ENCODE measurements at regions not wholly inside any gene's neighbourhood (a gene's known extent, or its start where the extent isn't known, plus 50 kb on each side); places are given as distances from the start of the nearest gene placed in this dataset.

DNA sequence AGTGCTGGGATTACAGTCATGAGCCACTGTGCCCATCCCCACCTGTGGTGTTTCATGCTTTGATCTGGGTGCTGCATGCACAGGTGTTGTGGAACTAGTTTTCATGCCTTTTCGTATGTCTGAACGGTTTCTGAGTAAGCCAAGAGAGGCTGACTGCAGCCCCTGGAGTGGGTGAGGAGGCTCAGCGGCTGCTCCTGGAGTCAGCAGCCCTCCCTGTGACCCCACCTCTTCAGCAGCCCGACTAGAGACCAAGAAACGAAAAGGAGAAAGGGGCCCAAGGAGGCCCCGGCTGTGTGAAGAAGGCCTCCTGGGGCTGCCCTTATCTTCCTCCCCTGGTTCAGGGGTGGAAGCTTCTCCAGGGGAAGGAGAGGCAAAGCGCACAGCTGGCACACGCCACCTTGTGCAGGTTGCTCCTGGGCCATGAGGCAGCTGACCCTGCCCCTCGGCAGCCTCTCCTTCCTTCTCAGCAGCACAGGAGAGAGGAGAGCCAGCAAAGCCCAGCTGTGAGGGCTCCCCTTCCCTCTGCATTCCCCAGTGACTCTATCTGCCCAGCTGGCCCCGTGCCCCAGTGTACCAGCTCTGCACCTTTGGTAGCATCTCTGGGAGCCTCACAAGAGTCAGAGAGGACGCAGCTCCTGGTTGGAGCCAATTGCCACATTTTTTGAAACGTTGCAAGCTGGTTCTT lies 182.5 kb upstream of the HS6ST1 start:
- Mint-ChIP-seq H3K4me1 (ENCODE audit: low read depth) (no peaks in the 10 kb centered on the region), H3K9me3 (no peaks in the 10 kb centered on the region), H3K36me3 (ENCODE audit: low read depth) (no peaks in the 10 kb centered on the region), H3K27ac (no peak overlapping the region), H3K4me3 (no peak overlapping the region), H3K27me3 (ENCODE audit: low read depth) (peaks cover 5% of the 10 kb centered on the region)
- intact Hi-C loops (cut with micrococcal nuclease), result no loop called here
- no peak for DNase-seq
- CTCF ChIA-PET, result no interaction called here

DNA sequence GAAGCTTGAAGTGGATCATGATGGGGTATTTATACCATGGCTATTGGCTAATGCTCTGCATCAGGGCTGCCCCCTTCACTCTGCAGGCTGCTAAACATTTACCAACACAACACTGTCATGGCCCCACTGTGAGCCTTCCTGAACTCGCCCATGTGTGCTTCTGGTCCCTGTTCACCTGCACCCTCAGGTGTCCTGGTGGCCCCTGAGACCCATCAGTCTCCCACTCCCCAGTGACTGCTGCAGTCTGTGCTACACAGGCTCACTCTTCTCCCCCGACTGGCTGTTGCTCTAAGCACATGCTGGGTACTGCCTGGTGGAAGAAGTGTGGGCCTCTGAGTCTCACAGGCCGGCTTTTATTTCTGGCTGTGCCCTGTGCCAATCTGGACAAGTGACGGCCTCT lies 183.0 kb upstream of the HS6ST1 start:
- Mint-ChIP-seq H3K4me3 (no peak overlapping the region), H3K27ac (no peak overlapping the region), H3K4me1 (ENCODE audit: low read depth) (no peaks in the 10 kb centered on the region), H3K36me3 (ENCODE audit: low read depth) (no peaks in the 10 kb centered on the region), H3K9me3 (no peaks in the 10 kb centered on the region), H3K27me3 (ENCODE audit: low read depth) (peaks cover 5% of the 10 kb centered on the region)
- intact Hi-C loops (cut with micrococcal nuclease), result no loop called here
- CTCF ChIA-PET, result no interaction called here
- no peak for DNase-seq

DNA sequence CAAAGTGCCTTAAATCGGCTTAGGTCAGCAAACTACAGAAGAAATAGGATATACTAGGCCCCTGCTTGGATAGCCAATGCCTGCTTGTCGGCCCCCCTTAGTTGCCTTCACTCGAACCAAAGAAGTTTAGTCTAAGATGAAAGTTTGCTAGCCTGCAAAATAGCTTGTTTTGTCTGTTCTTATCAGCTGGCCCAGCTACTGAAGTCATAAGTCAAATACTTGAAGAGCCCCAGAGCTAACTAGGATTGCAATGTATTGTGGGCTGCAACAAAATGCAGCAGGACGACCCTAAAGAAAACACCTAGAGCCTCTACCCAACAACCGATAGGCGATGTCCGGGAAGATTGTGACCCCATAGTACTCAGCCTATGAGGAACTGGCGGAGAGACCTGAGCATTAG lies 183.5 kb upstream of the HS6ST1 start:
- CTCF ChIA-PET, result no interaction called here
- no peaks in the 10 kb centered on the region for H3K4me1 Mint-ChIP-seq (ENCODE audit: low read depth)
- peaks cover 5% of the 10 kb centered on the region for H3K27me3 Mint-ChIP-seq (ENCODE audit: low read depth)
- H3K4me3 Mint-ChIP-seq, result no peak overlapping the region
- no peaks in the 10 kb centered on the region for H3K36me3 Mint-ChIP-seq (ENCODE audit: low read depth)
- no peak overlapping the region for H3K27ac Mint-ChIP-seq
- DNase-seq, result no peak
- intact Hi-C loops (cut with micrococcal nuclease), result no loop called here
- no peaks in the 10 kb centered on the region for H3K9me3 Mint-ChIP-seq

DNA sequence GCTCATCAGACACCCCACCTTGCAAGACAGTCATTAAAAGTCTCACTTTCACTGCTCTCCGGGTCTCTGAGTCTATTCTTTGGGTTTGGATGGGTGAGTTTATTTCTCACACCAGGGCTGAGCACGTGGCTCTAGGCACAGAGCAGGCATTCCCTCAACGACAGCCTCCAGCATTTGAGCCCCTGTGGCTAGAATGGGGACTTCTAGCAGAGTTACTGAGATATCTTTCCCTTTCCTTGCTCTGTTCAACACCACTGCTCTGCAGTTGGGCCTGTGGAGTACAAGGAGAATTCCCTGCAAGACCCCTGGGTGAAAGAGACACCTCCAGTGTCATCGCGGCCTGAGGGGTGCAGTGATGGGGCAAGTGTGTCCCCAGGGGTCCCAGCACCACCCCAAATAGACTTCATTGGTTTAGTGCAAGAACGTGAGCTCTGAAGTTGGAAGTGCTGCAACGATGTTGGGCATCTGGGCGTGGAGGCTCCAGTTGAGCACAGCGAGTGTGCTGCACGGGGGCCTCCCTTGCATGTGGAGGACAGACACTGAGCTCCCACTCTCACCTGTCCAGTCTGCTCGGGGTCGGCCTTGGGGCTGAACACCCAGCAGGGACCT lies 184.1 kb upstream of the HS6ST1 start:
- H3K27me3 Mint-ChIP-seq (ENCODE audit: low read depth), result peaks cover 5% of the 10 kb centered on the region
- no peaks in the 10 kb centered on the region for H3K9me3 Mint-ChIP-seq
- CTCF ChIA-PET, result no interaction called here
- H3K27ac Mint-ChIP-seq, result no peak overlapping the region
- intact Hi-C loops (cut with micrococcal nuclease), result no loop called here
- no peaks in the 10 kb centered on the region for H3K4me1 Mint-ChIP-seq (ENCODE audit: low read depth)
- no peak for DNase-seq
- no peak overlapping the region for H3K4me3 Mint-ChIP-seq
- no peaks in the 10 kb centered on the region for H3K36me3 Mint-ChIP-seq (ENCODE audit: low read depth)

DNA sequence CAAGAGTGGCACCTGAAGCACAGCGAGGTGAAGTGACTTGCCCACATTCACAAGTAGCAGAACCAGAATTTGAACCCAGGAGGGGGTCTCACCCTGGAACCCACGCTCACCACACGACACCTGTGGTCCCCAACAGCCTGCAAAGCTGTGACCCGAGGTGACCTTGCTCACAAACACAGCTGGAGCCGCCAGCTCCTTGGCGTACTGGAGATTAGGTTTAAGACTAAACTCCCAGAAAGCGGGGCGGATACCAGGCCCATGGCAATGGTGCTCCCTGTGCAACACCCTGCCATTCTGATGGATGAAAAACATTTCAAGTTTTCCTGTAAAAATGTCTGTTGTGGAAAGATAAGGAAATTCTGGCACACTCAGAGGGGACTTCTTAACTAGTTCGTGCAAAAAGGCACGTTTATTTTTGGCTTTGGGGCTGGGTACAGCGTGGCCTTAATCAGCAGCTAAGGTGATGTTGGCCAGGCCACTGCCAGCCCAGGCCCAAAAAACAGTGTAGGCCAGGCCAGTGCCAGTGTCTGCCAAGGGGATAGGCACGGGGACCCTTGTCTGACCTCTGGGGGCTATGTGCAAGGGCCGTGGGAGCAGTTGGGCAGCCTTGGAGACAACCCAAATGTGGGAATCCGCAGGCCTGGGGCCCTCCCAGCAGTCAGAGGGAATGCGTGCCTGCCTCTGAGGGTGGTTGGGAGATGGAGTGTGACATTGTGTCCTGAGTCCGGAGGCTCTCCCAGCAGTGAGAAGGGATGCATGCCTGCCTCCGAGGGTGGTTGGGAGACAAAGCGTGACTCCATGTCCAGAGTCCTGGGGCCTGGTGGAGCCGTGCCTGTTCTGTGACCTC lies 185.0 kb upstream of the HS6ST1 start:
- H3K9me3 Mint-ChIP-seq, result no peaks in the 10 kb centered on the region
- H3K36me3 Mint-ChIP-seq (ENCODE audit: low read depth), result no peaks in the 10 kb centered on the region
- DNase-seq, result no peak
- intact Hi-C loops (cut with micrococcal nuclease), result no loop called here
- H3K4me1 Mint-ChIP-seq (ENCODE audit: low read depth), result no peaks in the 10 kb centered on the region
- H3K27me3 Mint-ChIP-seq (ENCODE audit: low read depth), result peaks cover 3% of the 10 kb centered on the region
- H3K4me3 Mint-ChIP-seq, result no peak overlapping the region
- no peak overlapping the region for H3K27ac Mint-ChIP-seq
- CTCF ChIA-PET, result no interaction called here

DNA sequence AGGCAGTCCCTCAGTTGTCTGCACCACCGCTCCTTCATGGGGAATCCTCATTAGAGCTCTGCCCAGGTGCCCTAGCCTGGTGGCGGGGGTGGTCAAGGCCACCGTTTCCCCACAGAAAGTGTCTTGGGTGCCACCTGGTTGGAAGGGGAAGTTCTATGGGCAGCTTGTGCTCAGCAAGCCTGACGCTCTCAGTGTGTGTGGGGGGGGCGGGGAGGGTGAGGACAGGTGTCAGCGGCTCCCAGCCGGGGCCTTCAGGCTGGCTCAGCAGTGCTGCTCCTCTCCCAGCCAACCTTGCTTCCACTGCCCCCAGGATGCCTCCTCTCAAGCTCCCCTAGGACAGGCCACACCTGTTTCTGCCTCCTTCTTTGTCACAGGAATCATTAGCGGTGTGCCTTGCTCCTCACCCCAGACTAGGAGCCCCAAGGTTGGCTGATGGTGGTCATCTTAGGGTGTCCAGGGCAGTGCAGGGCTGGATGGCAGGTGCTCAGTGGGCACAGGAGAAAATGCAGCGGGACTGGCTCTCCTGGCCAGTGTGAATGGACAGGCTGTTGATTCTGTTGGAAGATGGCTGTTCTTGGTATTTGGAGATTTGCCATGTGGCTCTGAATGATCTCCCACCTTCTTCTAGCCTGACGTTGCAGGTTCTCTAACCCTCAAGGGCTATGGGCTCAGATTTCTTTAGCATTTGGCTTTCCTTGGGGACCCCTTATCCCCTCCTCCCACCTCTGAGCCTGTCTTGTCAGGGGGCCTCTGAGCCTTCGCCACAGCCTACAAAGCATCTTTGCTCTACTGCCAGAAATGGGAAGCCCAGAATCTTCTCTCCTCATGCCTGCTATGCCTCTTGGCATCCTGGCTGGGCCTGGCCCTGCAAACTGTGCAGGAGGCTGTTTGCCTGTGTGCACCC lies 185.8 kb upstream of the HS6ST1 start:
- CTCF ChIA-PET, result no interaction called here
- H3K9me3 Mint-ChIP-seq, result no peaks in the 10 kb centered on the region
- H3K27ac Mint-ChIP-seq, result no peak overlapping the region
- DNase-seq, result no peak
- no peaks in the 10 kb centered on the region for H3K4me1 Mint-ChIP-seq (ENCODE audit: low read depth)
- no peak overlapping the region for H3K4me3 Mint-ChIP-seq
- H3K27me3 Mint-ChIP-seq (ENCODE audit: low read depth), result peaks cover 3% of the 10 kb centered on the region
- intact Hi-C loops (cut with micrococcal nuclease), result no loop called here
- H3K36me3 Mint-ChIP-seq (ENCODE audit: low read depth), result no peaks in the 10 kb centered on the region

DNA sequence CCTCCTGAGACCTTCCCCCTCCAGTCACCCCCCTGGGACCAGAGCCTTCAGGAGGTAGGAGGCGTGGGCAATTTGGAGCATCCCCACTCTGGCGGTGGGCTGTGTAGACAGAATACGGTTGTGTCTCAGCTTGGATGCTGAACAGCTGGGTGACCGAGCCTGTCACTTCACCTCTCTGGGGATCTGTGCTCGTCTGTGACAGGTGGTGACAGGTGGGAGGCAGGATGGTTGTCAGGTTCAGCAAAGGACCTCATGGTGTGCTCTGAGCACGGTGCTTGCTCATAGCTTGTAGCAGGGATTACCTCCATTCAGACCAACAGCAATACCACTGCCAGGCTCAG lies 186.5 kb upstream of the HS6ST1 start:
- intact Hi-C loops (cut with micrococcal nuclease), result no loop called here
- Mint-ChIP-seq H3K4me1 (ENCODE audit: low read depth) (no peaks in the 10 kb centered on the region), H3K27me3 (ENCODE audit: low read depth) (peaks cover 3% of the 10 kb centered on the region), H3K9me3 (no peaks in the 10 kb centered on the region), H3K4me3 (no peak overlapping the region), H3K27ac (no peak overlapping the region), H3K36me3 (ENCODE audit: low read depth) (no peaks in the 10 kb centered on the region)
- DNase-seq, result no peak
- CTCF ChIA-PET, result no interaction called here

DNA sequence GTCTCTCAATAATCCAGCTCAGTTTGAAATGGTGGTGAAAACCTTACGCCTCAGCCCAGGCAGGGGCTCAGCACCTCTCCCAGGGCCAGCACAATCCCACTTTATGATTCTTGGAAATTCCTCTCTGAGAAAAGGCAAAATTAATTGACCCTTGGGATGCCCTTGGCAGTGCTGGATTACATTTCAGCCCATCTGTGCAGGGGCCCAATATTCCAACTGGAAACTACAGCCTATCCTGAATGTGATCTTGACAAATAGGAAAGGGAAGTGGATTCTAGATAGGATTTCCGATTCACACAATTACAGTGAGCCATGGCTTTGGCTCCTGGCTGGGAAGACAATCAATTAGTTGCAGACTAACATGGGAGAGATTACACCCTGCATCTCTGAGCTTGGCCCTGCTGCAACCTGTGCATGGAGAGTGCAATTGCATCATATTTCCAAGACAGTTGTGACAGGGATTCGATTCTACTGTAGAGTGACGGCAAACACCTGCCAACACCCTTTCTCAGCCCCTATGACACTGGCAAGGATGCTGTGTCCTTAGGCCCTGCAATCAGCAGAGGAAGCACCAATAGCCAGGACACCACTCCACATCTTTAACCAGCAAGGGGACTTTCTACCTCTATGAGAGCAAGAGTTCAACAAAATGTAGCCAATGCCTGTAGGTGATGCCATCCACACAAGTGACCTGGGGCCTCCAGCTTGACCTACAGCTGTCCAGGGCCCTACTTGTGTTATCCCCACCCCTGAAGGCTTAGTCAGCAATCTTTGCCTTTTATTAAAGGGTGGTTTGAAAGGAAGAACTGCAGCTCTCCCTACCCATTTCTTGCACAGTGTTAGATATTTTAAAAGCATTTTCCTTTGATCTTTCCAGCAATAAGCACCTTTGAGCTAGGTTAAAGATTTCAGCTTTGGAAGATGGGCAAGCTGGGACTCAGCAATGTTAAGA lies 187.2 kb upstream of the HS6ST1 start:
- CTCF ChIA-PET, result no interaction called here
- Mint-ChIP-seq H3K27ac (no peak overlapping the region), H3K4me3 (no peak overlapping the region), H3K36me3 (ENCODE audit: low read depth) (no peaks in the 10 kb centered on the region), H3K4me1 (ENCODE audit: low read depth) (no peaks in the 10 kb centered on the region), H3K9me3 (no peaks in the 10 kb centered on the region), H3K27me3 (ENCODE audit: low read depth) (peaks cover 3% of the 10 kb centered on the region)
- intact Hi-C loops (cut with micrococcal nuclease), result no loop called here
- no peak for DNase-seq

DNA sequence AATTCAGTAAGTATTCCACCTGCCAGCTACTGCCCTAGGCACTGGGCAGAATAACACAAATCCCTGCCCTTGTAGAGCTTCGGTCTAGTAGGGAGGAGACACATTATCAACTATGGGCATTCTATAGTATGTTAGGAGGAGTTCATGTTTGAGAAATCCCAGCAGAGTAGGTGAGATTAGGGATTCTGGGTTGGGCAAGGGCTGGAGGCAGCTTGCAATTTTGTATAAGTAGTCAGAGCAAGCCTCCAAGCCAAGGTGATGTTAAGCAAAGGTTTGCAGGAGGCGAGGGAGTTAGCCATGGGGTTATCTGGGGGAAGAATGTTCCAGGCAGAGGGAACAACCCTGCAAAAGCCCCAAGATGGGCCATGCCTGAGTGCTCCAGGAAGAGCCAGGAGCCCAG lies 187.9 kb upstream of the HS6ST1 start:
- no peaks in the 10 kb centered on the region for H3K36me3 Mint-ChIP-seq (ENCODE audit: low read depth)
- no peaks in the 10 kb centered on the region for H3K4me1 Mint-ChIP-seq (ENCODE audit: low read depth)
- peaks cover 3% of the 10 kb centered on the region for H3K27me3 Mint-ChIP-seq (ENCODE audit: low read depth)
- CTCF ChIA-PET, result no interaction called here
- no peak overlapping the region for H3K4me3 Mint-ChIP-seq
- intact Hi-C loops (cut with micrococcal nuclease), result no loop called here
- H3K9me3 Mint-ChIP-seq, result no peaks in the 10 kb centered on the region
- DNase-seq, result no peak
- H3K27ac Mint-ChIP-seq, result no peak overlapping the region

DNA sequence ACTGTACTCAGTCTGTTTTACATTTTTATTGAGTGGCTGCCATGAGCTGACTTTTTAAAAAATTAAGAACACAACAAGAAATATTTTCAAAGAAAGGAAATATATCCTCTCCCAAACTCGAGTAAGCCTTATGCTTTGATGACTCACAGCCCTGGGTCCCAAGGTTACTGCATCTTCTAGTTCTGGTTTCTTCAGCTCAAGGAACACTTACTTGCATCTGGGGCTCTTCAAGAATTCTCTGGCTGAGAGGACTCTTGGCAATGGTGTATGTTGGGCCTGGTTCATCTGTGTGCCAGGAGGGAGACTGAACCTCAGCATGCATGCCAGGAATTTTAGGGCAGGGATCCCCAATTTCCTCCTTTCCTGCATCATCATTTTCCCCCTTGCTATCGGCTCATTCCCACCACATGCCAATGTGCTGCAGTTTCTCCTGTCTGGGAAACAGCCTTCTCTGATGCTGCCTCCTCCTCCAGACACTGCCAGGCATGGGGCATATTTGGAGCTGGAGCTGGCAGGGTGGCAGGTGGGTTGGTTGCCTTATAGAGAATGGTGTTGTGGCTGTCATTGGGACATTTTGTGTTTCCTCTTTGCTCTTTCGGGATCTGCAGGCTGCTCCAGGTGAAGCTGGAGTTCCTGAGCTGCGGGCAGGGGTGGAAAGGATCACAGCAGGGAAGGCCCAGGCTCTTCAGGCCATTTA lies 192.2 kb upstream of the HS6ST1 start:
- Mint-ChIP-seq H3K27me3 (ENCODE audit: low read depth) (no peaks in the 10 kb centered on the region), H3K4me1 (ENCODE audit: low read depth) (no peaks in the 10 kb centered on the region), H3K27ac (no peak overlapping the region), H3K9me3 (no peaks in the 10 kb centered on the region), H3K36me3 (ENCODE audit: low read depth) (no peaks in the 10 kb centered on the region), H3K4me3 (no peak overlapping the region)
- intact Hi-C loops (cut with micrococcal nuclease), result no loop called here
- CTCF ChIA-PET, result no interaction called here
- DNase-seq, result no peak

DNA sequence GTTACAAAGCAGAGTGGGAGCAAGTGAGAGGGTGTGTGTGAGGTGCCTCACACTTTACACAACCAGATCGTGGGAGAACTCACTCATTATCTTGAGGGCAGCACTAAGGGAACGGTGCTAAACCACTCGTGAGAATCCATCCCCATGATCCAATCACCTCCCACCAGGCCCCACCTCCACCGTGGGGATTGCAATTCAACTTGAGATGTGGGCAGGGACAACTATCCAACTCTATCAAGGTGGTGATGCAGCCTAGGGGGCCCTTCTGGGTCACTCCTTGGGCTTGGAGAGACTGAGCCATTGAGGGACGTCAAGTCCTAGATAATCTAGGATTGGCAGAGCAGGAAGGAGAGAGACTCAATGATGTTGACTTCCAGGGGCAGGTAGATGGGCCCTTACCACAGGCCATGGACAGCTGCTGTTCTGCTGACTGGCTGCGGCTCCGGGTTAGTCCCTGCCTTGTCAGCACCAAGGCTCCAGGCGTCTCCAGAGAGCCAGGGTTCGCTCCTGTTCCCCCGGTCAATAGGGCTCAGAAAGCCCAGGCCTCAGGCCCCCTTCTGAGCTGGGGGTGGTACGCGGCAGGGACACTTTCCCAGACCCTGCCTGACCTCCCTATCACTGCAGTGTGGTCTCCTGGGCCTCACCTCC lies 193.2 kb upstream of the HS6ST1 start:
- no peak for DNase-seq
- no peaks in the 10 kb centered on the region for H3K36me3 Mint-ChIP-seq (ENCODE audit: low read depth)
- CTCF ChIA-PET, result no interaction called here
- no peak overlapping the region for H3K27ac Mint-ChIP-seq
- H3K9me3 Mint-ChIP-seq, result no peaks in the 10 kb centered on the region
- H3K4me3 Mint-ChIP-seq, result no peak overlapping the region
- no peaks in the 10 kb centered on the region for H3K4me1 Mint-ChIP-seq (ENCODE audit: low read depth)
- intact Hi-C loops (cut with micrococcal nuclease), result no loop called here
- H3K27me3 Mint-ChIP-seq (ENCODE audit: low read depth), result no peaks in the 10 kb centered on the region

Measured in activated naive CD4-positive, alpha-beta T cell treated with anti-CD3 and anti-CD28 coated beads for 36 hours (primary cell).